Nephron progenitor cell (in vitro differentiated cells): ENCODE measurements at regions not wholly inside any gene's neighbourhood (a gene's known extent, or its start where the extent isn't known, plus 50 kb on each side); places are given as distances from the start of the nearest gene placed in this dataset.

Experiments
- DNase-seq: peaks from one replicate; pipeline ENCODE4 v3.0.0; 2021
- H3K27ac Mint-ChIP-seq: 2 replicates; pipeline ENCODE4 v1.8.0; 2021; ENCODE audit warnings: mild to moderate bottlenecking, moderate library complexity, mixed read lengths
- H3K27me3 Mint-ChIP-seq: 2 replicates; pipeline ENCODE4 v1.8.0; 2021; ENCODE audit warnings: mild to moderate bottlenecking, low read depth, mixed read lengths; ENCODE audit not compliant: poor library complexity
- H3K36me3 Mint-ChIP-seq: 2 replicates; pipeline ENCODE4 v1.8.0; 2021; ENCODE audit warnings: low read depth, mixed read lengths
- H3K4me1 Mint-ChIP-seq: 2 replicates; pipeline ENCODE4 v1.8.0; 2021; ENCODE audit warnings: mixed read lengths
- H3K4me3 Mint-ChIP-seq: 2 replicates; pipeline ENCODE4 v1.8.0; 2021; ENCODE audit warnings: mild to moderate bottlenecking, moderate library complexity, mixed read lengths
- H3K9me3 Mint-ChIP-seq: 2 replicates; pipeline ENCODE4 v1.8.0; 2021; ENCODE audit warnings: mild to moderate bottlenecking, moderate library complexity, mixed read lengths
- TF ChIP-seq, protein P1 (sequence below): fragments of 200-600 bp; sonication (generic); IDR thresholded peaks from 2 replicates; pipeline ENCODE4 v1.5.0; 2021; ENCODE audit warnings: antibody characterized with exemption

DNA sequence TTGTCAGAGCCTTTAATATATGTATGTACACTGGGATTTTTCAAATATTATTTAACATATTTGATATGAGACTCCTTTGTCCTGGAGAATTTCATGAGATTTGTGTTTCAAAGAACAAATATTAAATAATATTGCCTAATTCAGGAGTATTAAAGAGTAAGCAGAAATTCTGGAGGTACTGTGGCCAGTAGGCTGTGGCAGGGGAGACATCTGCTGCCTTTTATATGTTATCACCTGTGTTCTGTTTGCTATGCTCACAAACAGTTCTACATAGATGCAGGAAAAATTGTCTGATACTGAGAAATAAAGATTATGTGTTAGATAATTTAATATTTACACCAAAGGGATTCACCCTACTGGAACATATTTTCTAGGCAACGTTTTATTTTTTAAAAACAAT, 395.4 kb upstream of the SLC35B3 start:
- TF ChIP-seq, protein P1, sequence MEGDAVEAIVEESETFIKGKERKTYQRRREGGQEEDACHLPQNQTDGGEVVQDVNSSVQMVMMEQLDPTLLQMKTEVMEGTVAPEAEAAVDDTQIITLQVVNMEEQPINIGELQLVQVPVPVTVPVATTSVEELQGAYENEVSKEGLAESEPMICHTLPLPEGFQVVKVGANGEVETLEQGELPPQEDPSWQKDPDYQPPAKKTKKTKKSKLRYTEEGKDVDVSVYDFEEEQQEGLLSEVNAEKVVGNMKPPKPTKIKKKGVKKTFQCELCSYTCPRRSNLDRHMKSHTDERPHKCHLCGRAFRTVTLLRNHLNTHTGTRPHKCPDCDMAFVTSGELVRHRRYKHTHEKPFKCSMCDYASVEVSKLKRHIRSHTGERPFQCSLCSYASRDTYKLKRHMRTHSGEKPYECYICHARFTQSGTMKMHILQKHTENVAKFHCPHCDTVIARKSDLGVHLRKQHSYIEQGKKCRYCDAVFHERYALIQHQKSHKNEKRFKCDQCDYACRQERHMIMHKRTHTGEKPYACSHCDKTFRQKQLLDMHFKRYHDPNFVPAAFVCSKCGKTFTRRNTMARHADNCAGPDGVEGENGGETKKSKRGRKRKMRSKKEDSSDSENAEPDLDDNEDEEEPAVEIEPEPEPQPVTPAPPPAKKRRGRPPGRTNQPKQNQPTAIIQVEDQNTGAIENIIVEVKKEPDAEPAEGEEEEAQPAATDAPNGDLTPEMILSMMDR, result no peak
- no peak overlapping the region for H3K27ac Mint-ChIP-seq
- DNase-seq, result no peak
- no peaks in the 10 kb centered on the region for H3K36me3 Mint-ChIP-seq
- no peak overlapping the region for H3K4me3 Mint-ChIP-seq
- peaks cover 10% of the 10 kb centered on the region for H3K4me1 Mint-ChIP-seq
- H3K9me3 Mint-ChIP-seq, result no peaks in the 10 kb centered on the region
- H3K27me3 Mint-ChIP-seq, result peaks cover 4% of the 10 kb centered on the region

GRCh38 chr6:8829796-8830195, 394.5 kb upstream of the SLC35B3 start:
- no peak overlapping the region for H3K27ac Mint-ChIP-seq
- H3K36me3 Mint-ChIP-seq, result no peaks in the 10 kb centered on the region
- no peak overlapping the region for H3K4me3 Mint-ChIP-seq
- TF ChIP-seq, protein P1, result no peak
- H3K4me1 Mint-ChIP-seq, result no peaks in the 10 kb centered on the region
- H3K27me3 Mint-ChIP-seq, result peaks cover 7% of the 10 kb centered on the region
- DNase-seq, result no peak
- H3K9me3 Mint-ChIP-seq, result no peaks in the 10 kb centered on the region

DNA sequence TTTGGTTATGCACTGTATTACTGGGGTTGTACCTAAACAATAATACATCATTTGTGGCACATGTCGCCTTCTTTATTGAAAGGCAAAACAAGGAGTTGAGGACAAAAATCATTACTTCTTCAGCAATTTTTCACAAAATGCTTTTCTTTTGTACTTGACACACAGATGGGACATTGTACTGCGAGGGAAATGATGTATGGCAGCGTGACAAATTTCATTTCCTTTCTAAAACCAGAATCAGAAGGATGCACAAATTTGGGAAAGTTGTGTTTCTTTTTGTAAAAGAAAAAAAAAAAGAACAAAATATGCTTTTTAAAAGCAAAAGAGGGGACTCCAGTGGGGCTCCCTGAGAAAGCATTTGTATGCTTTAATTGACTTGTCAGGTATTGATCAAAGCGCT, 394.0 kb upstream of the SLC35B3 start:
- no peak for DNase-seq
- Mint-ChIP-seq H3K4me3 (no peak overlapping the region), H3K27ac (no peak overlapping the region), H3K9me3 (no peaks in the 10 kb centered on the region), H3K36me3 (no peaks in the 10 kb centered on the region), H3K27me3 (peaks cover 9% of the 10 kb centered on the region), H3K4me1 (no peaks in the 10 kb centered on the region)
- TF ChIP-seq, protein P1, result no peak

- no peak overlapping the region for H3K27ac Mint-ChIP-seq
- DNase-seq, result no peak
- peaks cover 9% of the 10 kb centered on the region for H3K27me3 Mint-ChIP-seq
- H3K9me3 Mint-ChIP-seq, result no peaks in the 10 kb centered on the region
- H3K4me1 Mint-ChIP-seq, result no peaks in the 10 kb centered on the region
- no peaks in the 10 kb centered on the region for H3K36me3 Mint-ChIP-seq
- TF ChIP-seq, protein P1, result no peak
- H3K4me3 Mint-ChIP-seq, result no peak overlapping the region
These were observed 393.0 kb upstream of the SLC35B3 start for GRCh38 chr6:8828376-8828775.

DNA sequence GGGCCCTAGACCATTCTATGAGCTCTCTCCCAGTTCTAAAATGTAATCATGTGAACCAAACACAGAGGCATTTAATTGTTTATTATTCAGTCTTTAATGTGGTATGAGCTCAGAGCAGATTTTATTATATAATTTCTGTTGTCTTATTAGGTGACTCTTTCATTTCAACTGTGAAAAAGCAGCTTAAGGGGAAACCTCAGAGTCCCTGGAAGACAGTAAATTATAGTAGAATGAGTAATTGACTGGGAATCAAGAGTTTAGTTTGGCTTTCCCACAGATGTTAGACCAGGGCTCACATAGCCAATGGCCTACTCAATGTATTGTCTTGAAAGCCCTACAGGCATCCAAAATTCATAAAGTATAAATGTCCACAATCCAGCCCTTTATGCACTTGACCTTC, 390.4 kb upstream of the SLC35B3 start:
- Mint-ChIP-seq H3K27ac (no peak overlapping the region), H3K9me3 (no peaks in the 10 kb centered on the region), H3K4me3 (no peak overlapping the region), H3K36me3 (no peaks in the 10 kb centered on the region), H3K27me3 (peaks cover 9% of the 10 kb centered on the region), H3K4me1 (no peaks in the 10 kb centered on the region)
- no peak for DNase-seq
- TF ChIP-seq, protein P1, result no peak

DNA sequence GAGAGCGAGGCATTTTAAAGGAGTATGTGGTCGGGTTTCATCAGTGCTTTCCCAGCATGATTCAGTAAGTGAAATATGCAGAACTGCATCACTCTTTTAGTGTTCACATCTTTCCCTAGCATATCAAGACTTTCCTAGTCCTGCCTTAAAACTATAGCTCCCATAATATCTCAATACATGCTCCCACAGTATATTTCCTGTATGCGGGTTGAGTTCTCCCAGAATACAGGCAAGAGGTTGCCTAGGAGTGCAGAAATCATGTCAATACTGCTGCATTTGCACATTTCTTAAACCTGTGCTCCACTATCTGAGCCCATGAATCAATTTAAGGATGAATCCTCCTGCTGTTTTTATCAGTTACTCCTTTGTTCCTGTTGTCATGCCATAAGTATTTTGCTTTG, 386.6 kb upstream of the SLC35B3 start:
- Mint-ChIP-seq H3K27ac (no peak overlapping the region), H3K4me3 (no peak overlapping the region), H3K9me3 (no peaks in the 10 kb centered on the region), H3K36me3 (no peaks in the 10 kb centered on the region), H3K4me1 (no peaks in the 10 kb centered on the region), H3K27me3 (peaks cover 8% of the 10 kb centered on the region)
- no peak for DNase-seq
- TF ChIP-seq, protein P1, result no peak
